CD4-positive, alpha-beta T cell treated with Interleukin-10 for 1 hour (primary cell): ENCODE measurements at regions not wholly inside any gene's neighbourhood (a gene's known extent, or its start where the extent isn't known, plus 50 kb on each side); places are given as distances from the start of the nearest gene placed in this dataset.

ENCODE experiments used
- DNase-seq: peaks from one replicate; pipeline ENCODE4 v3.0.0-alpha.2; 2020

DNA sequence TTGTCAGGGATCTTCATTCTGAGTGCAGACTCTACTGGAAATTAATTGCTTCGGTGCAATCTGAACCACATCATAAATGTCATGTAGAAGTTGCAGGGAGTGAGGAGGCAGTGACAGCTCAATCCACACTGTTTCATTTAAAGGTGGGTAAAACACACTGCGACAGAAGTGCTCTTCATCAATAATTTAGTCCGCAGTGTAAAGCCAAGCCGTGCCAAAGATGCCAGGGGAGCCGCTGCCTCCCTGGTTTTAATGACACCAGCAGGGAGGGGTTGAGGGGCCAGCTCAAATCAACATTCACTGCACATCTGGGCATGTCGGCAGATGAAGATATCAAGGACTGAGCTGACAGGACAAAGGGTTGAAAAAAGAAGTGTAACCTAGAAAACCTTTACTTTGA is 305.7 kb upstream of the VRK2 start:
- no peak for DNase-seq

DNA sequence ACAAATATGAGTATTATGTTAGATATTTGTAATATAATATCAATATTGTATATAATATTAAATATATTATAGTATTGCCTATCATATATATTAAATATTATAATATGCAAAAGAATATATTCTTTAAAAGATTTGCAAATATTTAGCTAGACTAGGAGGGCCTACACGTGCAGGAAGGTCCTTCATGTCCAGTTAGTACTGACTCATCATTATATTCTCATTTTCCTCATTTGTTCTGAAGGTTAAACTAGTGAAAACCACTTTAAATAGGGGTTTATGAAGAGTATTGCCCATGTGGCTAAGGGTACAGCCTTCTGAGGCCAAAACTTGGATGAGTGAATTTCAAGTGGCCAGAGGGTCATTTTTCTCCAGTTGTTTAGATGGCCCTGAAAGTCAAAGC is 293.0 kb upstream of the VRK2 start:
- no peak for DNase-seq

DNA sequence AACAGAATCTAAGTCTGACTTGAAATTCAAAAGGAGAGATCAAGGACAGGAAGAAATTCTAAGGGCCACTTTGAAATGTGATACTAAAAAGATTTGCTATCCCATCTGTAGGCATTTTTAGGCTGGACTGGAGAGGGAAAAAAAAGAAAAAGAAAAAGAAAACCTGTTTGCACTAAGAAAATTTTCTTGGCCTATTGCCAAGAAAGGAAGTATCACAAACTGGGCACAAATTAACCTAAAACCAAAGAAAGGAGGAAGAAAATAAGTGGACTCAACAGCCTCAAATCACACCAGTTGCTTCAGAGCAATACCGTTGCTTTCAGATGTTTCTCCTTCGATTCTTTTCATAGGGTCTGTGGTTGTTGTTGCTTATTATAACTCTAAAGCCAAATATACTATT is 287.9 kb upstream of the VRK2 start:
- no peak for DNase-seq

DNA sequence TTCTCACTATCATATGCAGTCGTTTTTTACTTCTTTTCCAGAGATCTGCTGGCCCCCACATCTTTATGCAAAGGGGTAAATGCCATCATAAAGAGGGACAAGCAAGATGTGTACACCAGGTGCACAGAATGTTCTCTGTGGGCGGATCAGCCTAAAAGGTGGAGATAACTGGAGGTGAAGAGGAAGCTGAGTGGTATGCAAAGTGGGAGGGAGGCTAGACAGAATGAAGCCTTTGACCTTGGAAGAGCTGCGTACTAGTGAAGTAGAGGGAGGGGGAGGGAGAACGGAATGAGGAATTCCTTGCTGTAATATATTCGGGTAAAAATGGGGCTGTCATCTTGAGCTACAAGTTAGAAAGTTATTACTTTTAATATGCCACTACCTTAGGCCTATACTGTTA is 287.5 kb upstream of the VRK2 start:
- no peak for DNase-seq

DNA sequence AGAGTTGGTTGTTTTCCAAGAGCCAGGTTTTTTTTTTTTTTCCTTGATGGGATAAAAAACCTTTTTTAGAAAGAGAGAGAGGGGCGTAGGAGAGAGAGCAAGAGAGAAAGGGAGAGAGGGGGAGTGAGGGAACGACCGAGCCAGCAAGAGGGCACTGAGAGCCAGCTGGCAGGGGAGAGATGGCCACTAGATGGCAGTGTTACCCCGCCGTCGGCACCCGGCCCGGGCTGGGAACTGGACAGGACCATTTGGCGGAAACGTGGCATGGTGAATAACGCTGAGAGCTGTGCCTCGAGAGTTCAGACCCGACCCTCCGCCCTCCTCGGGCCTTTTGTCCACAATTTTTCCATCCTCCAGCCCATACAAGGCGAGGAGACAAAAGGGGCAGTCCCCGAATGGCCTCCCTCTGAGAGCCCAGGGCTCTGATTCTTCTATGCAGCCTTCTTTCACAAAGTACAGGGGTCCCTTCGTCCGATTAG is 286.7 kb upstream of the VRK2 start:
- peak; percentile 68 for DNase-seq

DNA sequence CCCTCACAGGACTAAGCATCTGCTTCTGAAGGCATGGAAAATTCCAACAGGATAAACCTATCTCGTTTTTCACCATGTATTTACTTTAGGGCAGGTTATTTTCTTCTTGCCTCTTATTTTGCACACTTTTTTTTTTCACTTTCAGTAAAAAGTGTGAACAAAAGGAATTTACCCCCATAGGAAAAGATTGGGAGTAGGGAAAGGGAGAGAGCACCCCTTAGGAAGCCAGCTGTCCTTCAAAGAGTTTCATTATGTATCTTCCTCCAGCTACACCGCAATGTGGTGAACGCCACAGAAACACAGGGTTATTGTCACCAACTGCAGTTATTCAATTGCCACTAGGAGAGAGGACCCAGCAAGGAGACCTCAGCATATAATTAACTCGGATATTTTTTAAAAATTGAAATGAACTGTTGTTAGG is 286.2 kb upstream of the VRK2 start:
- no peak for DNase-seq

DNA sequence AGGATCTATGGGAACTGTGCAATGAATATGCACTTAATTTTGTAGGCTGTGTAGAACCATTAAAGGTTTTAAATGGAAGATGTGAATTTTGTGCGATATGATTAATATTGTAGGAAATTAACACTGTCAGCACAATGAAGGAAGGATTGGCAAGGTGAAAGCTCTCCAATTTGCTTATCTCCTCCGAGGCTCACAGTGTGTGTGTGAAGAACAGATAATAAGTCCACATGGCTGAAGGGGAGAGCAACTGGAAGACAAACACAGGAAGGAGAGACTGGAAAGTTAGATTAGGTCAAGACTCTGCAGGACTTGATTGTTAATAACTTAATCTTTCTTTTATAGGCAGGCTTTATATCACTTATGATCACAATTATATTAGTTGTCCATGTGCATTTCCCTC is 269.7 kb upstream of the VRK2 start:
- no peak for DNase-seq

DNA sequence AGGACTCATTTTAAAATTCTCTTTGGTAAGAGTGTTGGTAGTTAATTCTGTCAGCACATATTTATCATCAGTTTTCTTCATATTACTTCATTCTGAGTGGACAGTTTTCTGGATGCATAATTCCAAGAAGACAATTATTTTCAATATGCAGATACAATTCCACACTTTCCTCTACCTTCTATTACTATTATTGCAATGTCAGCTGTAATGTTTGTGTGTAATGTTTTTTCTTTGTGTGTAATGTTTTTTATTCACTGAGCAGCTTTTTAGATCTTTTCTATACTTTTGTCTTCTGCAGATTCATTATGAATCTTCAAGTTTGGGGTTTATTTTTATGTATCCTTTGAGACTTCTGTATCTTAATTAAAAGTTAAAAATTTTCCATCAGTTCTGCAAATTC is 264.0 kb upstream of the VRK2 start:
- DNase-seq, result no peak

DNA sequence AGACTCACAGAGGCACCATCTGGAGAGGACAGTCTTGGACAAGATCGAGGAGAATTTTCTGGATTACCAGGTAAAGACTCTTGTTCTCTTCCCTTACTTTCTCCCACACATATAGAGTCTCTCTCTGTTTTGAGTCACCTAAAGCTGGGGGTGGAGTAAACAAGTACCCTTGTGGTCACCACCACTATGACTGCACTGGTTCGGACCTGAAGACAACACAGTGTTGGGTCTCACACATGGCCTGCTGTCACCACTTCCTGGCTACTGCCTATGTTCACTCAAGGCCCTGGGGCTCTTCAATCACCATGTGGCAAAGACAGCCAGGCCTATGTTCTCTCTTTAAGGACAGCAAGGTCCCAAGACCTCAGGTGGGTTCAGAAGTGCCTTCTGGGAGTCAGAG is 253.3 kb upstream of the VRK2 start:
- DNase-seq, result no peak

DNA sequence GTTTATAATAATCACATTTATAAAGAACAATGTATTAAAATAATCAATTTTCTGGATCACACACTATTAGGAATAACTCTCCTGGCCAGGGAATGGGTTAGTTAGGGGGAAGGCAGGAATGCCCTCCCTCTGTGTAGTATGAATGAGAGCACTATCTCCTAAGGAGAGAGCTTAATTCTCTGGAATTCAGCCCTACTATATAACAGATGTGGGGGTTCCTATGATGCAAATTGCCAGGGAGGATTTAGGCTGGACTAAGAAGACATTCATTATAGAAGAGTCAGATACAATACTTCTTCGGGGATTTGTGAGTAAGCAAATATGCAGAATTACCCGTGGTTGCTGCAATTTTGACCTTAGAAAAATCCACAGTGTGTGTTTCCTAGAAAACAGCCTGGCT is 250.1 kb upstream of the VRK2 start:
- no peak for DNase-seq

DNA sequence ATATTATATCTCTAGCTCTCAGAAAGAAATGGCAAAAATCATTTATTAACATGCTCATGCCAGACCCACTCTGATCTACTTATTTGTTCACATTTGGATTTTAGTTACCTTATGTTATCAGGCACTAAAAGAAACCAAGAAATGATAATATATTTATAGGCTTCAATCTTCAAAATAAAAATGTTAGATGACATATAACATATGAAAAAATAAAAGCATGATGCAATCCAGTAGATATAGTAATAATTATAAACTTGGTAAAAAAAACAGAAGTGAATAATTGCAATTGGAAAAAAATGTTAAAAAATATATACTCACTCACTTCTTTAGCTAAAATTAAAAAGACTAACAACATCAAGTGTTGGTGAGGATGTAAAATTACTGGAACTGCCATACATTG is 248.3 kb upstream of the VRK2 start:
- no peak for DNase-seq

DNA sequence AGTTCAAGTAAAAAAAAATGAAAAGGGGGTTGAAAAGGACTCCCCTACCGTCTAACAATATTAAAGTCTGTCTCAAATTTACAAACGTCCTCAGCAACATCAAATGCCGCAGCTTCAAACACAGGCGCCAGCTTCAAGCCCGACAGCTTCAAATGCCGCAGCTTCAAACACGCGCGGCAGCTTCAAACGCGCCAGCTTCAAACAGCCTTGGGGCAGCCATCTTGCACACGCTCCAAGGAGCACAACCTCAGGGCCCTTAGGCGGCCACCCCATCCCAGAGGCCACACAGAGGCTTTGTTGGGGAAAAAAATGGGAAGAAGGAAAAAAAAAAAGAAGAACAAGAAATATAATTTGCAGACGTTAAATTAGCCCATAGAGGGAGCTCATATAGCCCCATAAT is 244.4 kb upstream of the VRK2 start:
- no peak for DNase-seq

DNA sequence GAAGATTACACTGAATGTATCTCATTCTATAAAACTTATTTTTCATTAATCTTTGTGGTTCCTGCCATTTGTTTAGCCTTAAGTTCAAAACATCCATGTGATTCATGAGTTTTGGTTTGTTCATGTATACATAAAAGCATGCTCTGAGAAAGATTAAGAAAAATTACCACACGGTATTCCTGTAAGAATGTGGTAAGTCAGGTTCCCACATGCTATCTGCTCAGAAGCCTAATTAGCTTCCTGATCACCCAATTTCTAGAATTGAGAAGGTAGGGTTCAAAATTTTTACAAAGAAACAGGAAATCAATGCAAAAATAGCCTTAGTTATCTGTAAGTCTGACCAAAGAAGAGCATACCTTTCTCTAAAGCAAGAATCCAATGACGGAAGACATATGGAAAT is 241.6 kb upstream of the VRK2 start:
- no peak for DNase-seq

DNA sequence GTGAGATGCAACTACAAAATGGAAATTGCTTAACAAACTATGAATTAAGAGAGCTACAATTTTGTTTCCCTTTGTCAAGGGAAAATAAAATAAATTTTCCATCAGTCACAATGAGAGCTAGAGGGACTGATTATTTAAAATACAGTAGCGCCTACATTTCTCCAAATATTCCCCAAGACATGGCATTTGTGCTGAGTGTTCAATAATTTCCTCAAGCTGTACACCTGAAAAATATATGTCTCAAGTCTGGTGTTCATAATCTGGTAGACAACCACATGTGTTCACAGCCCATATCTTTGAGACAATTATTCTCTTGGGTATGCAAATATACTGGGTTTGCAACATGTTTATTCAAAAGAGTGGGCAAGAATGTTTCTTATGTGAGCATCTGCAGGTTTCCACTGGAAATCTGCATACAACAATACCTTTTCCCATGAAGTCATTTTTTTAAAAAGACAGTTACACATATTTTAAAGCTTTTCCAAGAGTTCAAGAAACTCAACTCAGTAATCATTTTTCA is 240.1 kb upstream of the VRK2 start:
- no peak for DNase-seq

DNA sequence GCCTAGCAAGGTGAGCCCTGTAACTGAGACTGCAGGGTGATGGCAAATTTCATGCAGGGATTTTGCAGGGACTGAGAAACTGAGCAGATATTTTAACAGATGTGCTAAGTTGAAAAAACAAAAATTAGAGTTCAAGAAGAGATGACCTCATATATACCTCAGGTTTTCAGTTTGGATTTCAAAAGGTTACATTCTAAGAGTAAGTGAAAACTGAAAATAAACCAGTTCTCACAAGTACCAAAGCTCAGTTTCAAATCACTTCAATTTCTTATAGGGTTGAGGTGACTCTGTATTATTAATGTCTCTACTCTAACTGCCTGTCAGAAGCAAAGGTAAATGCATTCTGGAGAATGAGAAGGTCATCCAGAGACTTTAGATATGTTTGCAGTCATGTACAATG is 237.4 kb upstream of the VRK2 start:
- no peak for DNase-seq

DNA sequence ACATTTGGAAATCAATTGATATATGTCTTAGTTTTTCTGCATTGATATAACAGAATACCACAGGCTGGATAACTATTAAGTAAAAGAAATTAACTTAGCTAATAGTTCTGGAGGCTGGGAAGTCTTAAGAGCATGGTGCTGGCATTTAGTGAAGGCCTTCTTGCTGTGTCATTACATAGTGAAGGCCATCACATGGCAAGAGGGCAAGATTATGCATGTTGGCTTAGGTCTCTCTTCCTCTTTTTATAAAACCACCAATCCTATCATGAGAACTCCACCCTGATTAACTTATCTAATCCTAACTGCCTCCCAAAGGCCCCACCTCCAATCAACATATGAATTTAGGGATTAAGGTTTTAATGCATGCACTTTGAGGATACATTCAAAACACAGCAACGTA is 225.5 kb upstream of the VRK2 start:
- DNase-seq, result no peak

DNA sequence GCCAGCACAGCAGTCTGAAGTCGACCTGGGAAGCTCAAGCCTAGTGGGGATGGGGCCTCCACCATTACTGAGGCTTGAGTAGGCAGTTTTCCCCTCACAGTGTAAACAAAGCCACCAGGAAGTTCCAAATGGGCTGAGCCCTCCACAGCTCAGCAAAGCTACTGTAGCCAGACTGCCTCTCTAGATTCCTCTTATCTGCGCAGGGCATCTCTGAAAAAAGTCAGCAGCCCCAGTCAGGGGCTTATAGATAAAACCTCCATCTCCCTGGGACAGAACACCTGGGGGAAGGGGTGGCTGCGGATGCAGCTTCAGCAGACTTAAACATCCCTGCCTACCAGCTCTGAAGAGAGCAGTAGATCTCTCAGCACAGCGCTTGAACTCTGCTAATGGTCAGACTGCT is 218.4 kb upstream of the VRK2 start:
- no peak for DNase-seq

DNA sequence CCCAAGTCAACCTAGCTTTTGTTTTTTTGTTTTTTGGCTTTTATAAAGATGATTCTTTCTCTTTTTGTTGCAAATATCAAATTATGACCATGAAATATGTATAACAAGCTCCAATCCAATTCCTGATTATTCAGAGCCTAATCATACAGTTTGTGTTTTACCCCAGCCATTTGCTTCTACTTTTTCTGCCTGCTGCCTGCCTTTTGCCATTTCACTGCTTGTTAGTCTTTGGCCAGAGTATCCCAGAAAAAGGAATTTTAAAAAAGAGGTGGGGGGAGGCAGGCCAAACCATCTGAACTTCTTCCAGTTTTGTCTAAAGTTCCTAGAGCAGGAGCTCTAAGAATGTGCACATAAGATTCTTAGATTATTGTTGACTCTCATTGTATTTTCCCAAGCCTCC is 211.9 kb upstream of the VRK2 start:
- no peak for DNase-seq

DNA sequence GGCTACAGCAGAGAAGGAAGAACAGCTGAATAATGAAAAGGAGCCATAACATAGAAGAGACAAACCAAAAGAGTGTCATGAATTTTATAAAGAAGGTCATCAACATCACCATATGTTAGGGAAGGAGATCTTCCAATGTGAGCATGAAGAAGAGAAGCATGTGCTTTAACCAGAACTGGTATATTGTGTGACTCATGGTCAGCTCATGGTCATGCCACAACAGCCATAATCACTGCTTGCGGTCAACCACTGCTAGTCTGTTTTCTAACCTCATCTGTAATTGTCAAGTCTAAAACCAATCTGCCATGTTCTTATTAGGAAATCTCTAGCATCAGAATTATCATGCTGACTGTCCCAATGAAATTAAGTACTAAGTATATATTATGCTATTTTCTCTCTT is 204.1 kb upstream of the VRK2 start:
- DNase-seq, result no peak

DNA sequence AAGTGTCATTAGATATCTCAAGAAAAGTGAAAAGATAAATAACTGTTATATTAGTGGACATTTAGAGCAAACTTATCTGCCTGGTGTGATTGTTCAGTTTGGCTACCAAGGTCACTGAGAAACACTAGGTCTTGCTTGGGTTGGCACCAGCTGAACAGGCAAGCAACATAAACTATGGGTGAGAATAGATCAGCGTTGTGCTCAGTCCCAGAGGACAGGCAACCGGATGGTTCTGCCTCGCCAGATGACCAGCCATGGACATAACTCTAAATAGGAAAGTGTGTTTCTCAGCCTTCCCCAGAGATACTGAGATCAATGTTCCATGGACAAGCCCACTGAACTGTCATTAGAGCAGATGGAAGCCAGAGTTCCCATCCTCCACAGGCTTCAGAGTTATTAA is 203.4 kb upstream of the VRK2 start:
- no peak for DNase-seq

DNA sequence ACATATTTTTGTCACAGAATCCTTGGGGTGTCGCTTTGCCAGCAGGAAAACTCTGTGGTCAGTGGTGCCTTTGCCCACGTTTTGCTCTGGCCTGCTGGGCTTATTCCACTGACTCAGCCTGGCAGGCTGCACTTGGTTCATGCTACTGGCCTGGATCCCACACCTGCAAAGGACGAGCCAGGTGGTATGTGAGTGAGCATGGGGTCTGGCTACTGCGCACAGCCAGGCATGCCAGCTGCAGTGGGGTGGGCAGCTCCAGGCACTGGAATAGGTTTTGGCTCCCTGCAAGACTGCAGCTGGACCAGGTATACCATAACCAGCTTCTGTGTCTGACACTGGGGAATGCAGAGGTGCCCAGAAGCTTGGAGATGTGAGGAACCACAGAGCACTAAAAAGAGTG is 197.9 kb upstream of the VRK2 start:
- DNase-seq, result no peak

DNA sequence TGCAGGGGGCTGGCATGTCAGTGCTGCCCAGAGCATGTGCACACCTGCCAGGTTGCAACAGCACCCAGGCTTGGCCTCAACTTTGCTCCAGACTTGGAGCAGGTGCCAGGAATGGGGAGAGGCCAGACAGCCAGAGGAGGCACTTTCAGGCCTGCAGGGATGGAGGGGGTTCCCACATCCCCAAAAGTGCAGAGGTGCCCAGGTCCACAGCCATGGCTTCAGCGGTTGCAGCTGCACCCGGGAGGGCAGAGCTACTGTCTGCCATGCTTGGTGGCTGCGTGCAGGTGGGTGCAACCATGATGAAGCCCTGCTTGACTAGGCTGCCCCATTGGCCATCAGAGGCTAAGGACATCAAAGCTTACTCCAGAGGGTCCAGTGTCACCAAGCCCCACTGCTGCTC is 196.8 kb upstream of the VRK2 start:
- DNase-seq, result no peak

DNA sequence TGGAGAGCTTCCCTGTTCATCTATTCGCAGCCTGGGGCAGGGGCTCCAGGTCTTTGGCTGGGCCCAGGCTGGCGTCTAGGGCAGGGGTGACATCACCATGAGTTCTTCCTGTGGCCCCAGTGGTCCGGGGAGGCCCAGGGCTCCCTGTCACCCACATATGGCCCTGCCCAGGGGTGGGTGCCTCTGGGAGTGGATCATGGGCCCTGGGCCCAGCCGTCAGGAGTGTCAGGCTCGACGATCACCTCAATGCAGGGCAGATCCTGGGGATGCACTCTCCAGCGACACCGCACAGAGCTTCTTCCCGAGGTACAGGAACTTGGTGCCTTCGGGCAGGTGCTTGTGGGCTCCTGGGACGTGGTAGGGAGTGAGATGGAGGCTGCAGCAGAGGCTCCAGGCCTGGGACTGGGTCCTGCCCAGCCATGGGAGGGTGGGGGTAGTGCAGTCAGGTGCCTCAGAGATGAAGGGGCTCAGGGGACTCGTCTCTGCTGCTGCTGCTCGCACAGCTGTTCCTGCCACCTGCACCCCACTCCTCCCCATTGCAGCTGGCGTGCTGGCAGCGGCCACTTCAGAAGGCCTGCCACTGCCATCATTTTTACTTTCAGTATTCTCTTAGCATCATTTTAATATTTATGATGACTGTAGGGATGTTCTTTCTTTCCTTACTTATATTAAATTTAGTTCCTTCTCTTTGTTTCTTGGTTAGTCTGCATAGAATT is 196.0 kb upstream of the VRK2 start:
- DNase-seq, result no peak

DNA sequence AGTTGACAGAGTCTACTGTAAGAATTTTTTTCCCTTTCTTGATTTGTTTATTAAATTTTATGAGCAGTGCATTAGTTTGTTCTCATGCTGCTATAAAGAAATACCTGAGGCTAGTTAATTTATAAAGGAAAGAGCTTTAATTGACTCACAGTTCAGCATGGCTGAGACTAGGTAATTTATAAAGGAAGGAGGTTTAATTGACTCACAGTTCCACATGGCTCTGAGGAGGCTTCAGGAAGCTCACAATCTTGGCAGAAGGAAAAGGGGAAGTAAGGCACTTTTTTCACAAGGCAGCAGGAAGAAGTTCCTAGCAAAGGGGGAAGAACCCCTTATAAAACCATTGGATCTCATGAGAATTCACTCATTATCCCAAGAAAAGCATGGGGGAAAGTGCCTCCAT is 191.4 kb upstream of the VRK2 start:
- DNase-seq, result no peak

DNA sequence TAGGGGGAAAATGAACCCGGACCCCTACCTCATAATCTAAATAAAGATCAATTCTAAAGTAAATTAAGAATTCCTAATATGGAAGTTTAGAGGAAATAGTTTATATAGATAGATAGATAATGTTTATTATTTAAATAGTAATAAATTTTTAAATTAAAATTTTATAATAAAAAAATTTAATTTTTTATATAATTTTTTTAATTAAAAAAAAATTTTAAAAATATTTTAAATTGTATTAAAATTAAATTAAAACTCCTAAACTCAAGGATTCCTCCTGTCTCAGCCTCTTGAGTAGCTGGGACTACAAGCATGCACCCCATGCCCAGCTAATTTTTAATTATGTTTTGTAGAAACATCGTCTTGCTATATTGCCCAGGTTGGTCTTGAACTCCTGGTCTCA is 186.9 kb upstream of the VRK2 start:
- no peak for DNase-seq
